Aorta (tissue), 5 donors: ENCODE measurements at regions not wholly inside any gene's neighbourhood (a gene's known extent, or its start where the extent isn't known, plus 50 kb on each side); places are given as distances from the start of the nearest gene placed in this dataset.

Source experiments
- ATAC-seq: fragments of 200-7000 bp; cut with Tn5 transposase; one replicate; pipeline ENCODE4 v1.9.1; 2022; ENCODE audit warnings: moderate library complexity; ENCODE audit not compliant: low FRiP score
- DNase-seq, 2 donors: peaks; one replicate each; pipeline ENCODE4 v3.0.0-alpha.2; 2020
- H3K27ac ChIP-seq, 2 donors: one replicate each; pipeline ENCODE4 v1.5.1; 2013; ENCODE audit warnings: low read length in 2 of 2, mild to moderate bottlenecking in 2 of 2, moderate library complexity in 2 of 2, control low read depth in 1 of 2, inconsistent platforms in 1 of 2, low read depth in 1 of 2
- H3K27me3 ChIP-seq, 2 donors: one replicate each; pipeline ENCODE4 v1.6.1; 2013; ENCODE audit warnings: control low read depth in 1 of 2, low read length in 1 of 2, mild to moderate bottlenecking in 1 of 2, moderate library complexity in 1 of 2; ENCODE audit not compliant: insufficient read depth in 2 of 2, control insufficient read depth in 1 of 2
- H3K36me3 ChIP-seq, 2 donors: one replicate each; pipeline ENCODE4 v1.6.1; 2013; ENCODE audit warnings: control low read depth in 1 of 2, low read length in 1 of 2, mild to moderate bottlenecking in 1 of 2; ENCODE audit not compliant: insufficient read depth in 2 of 2, control insufficient read depth in 1 of 2
- H3K4me1 ChIP-seq, 2 donors: one replicate each; pipeline ENCODE4 v1.6.1; 2013; ENCODE audit warnings: low read length in 2 of 2, control low read depth in 1 of 2, mild to moderate bottlenecking in 1 of 2, moderate library complexity in 1 of 2; ENCODE audit not compliant: insufficient read depth in 2 of 2, control insufficient read depth in 1 of 2
- H3K4me3 ChIP-seq, 2 donors: one replicate each; pipeline ENCODE4 v1.5.1; 2013; ENCODE audit warnings: low read length in 2 of 2, control low read depth in 1 of 2, mild to moderate bottlenecking in 1 of 2
- H3K9me3 ChIP-seq: one replicate; pipeline ENCODE4 v1.6.1; 2013; ENCODE audit warnings: mild to moderate bottlenecking, low read length; ENCODE audit not compliant: control insufficient read depth
- WGBS, 2 donors: extraction: QIAGEN DNeasy Blood & Tissue Kit; methylation state at CpG; one replicate each; pipeline ENCODE4 v1.1.7; 2013; 5-methylcytosine and 5-hydroxymethylcytosine counted together
- intact Hi-C, 2 donors: fragments of 100-400 bp; cut with DNase I; formaldehyde crosslinking; loops; one replicate each; pipeline versions ENCODE4 v1.14.2 to v1.15.0; 2022
- donor health status: healthy with polysubstance abuse.
- donor health status: Bipolar disorder and iron deficiency.
- donor health status: DM: no; HTN: no; CAD: no.
- donor health status: DM: no; HTN: no; CAD: no.
- donor health status: DM: yes; HTN: yes; CAD: no.

- Histone ChIP-seq H3K27ac (no peak overlapping the region), H3K36me3 (no peaks in the 10 kb centered on the region), H3K9me3 (peaks cover 3% of the 10 kb centered on the region), H3K4me1 (no peaks in the 10 kb centered on the region), H3K27me3 (no peaks in the 10 kb centered on the region), H3K4me3 (no peak overlapping the region)
- DNase-seq (no peak), ATAC-seq (no peak)
- WGBS, 2 donors = 47 to 56% methylated on average over 1 of the region's 1 CpG
- intact Hi-C loops = no loop called here
Measured at GRCh38 chr22:34035209-34035608, 114.9 kb upstream of the LARGE1 start.

- Histone ChIP-seq H3K27ac (no peak overlapping the region), H3K4me3 (no peak overlapping the region), H3K36me3 (no peaks in the 10 kb centered on the region), H3K9me3 (peaks cover 3% of the 10 kb centered on the region), H3K4me1 (no peaks in the 10 kb centered on the region), H3K27me3 (no peaks in the 10 kb centered on the region)
- no peak for ATAC-seq
- intact Hi-C loops = no loop called here
- 39 to 58% methylated on average over 2 of the region's 2 CpGs for WGBS, 2 donors
- DNase-seq = no peak
Measured at GRCh38 chr22:34036931-34037330, 116.7 kb upstream of the LARGE1 start.

- DNase-seq (no peak), ATAC-seq (no peak)
- WGBS, 2 donors = 68 to 72% methylated on average over 11 of the region's 11 CpGs
- H3K36me3 ChIP-seq = no peaks in the 10 kb centered on the region
- no peaks in the 10 kb centered on the region for H3K4me1 ChIP-seq
- intact Hi-C loops = no loop called here
- no peaks in the 10 kb centered on the region for H3K27me3 ChIP-seq
- no peak overlapping the region for H3K4me3 ChIP-seq
- peaks cover 3% of the 10 kb centered on the region for H3K9me3 ChIP-seq
- no peak overlapping the region for H3K27ac ChIP-seq
Measured at GRCh38 chr22:34038801-34039555, 118.7 kb upstream of the LARGE1 start.

GRCh38 chr22:34045311-34045710 lies 125.0 kb upstream of the LARGE1 start:
- no peaks in the 10 kb centered on the region for H3K27me3 ChIP-seq
- H3K27ac ChIP-seq = no peak overlapping the region
- ATAC-seq = no peak
- H3K36me3 ChIP-seq = no peaks in the 10 kb centered on the region
- DNase-seq = no peak
- intact Hi-C loops = no loop called here
- H3K4me3 ChIP-seq = no peak overlapping the region
- no peaks in the 10 kb centered on the region for H3K9me3 ChIP-seq
- no peaks in the 10 kb centered on the region for H3K4me1 ChIP-seq
- WGBS, 2 donors = 74 to 76% methylated on average over 4 of the region's 4 CpGs

GRCh38 chr22:34055525-34056200 lies 135.4 kb upstream of the LARGE1 start:
- WGBS, 2 donors = 33% methylated on average over 3 of the region's 3 CpGs
- H3K27me3 ChIP-seq = no peaks in the 10 kb centered on the region
- no peaks in the 10 kb centered on the region for H3K36me3 ChIP-seq
- DNase-seq (no peak), ATAC-seq (no peak)
- intact Hi-C loops = no loop called here
- H3K4me3 ChIP-seq = no peak overlapping the region
- H3K9me3 ChIP-seq = peaks cover 5% of the 10 kb centered on the region
- H3K27ac ChIP-seq = no peak overlapping the region
- H3K4me1 ChIP-seq = no peaks in the 10 kb centered on the region

- peaks cover 7% of the 10 kb centered on the region for H3K9me3 ChIP-seq
- no peak overlapping the region for H3K4me3 ChIP-seq
- intact Hi-C loops = no loop called here
- ATAC-seq = no peak
- no peaks in the 10 kb centered on the region for H3K36me3 ChIP-seq
- no peak for DNase-seq
- WGBS, 2 donors = 77 to 79% methylated on average over 4 of the region's 4 CpGs
- no peak overlapping the region for H3K27ac ChIP-seq
- H3K27me3 ChIP-seq = no peaks in the 10 kb centered on the region
- H3K4me1 ChIP-seq = no peaks in the 10 kb centered on the region
Measured at GRCh38 chr22:34057726-34058125, 137.4 kb upstream of the LARGE1 start.

GRCh38 chr22:34064696-34065095 lies 144.4 kb upstream of the LARGE1 start:
- intact Hi-C loops = no loop called here
- no peak for ATAC-seq

GRCh38 chr22:34067031-34067430 lies 146.8 kb upstream of the LARGE1 start:
- no peaks in the 10 kb centered on the region for H3K4me1 ChIP-seq
- DNase-seq (no peak), ATAC-seq (no peak)
- H3K27me3 ChIP-seq = no peaks in the 10 kb centered on the region
- no peak overlapping the region for H3K4me3 ChIP-seq
- no peak overlapping the region for H3K27ac ChIP-seq
- intact Hi-C loops = no loop called here
- 13 to 30% methylated on average over 7 of the region's 7 CpGs for WGBS, 2 donors
- H3K9me3 ChIP-seq = peaks cover 4% of the 10 kb centered on the region
- no peaks in the 10 kb centered on the region for H3K36me3 ChIP-seq

More at GRCh38 chr22:34064696-34065095, 144.4 kb upstream of the LARGE1 start:
- Histone ChIP-seq H3K27ac (no peak overlapping the region), H3K4me3 (no peak overlapping the region), H3K36me3 (no peaks in the 10 kb centered on the region), H3K27me3 (no peaks in the 10 kb centered on the region), H3K9me3 (peaks cover 7% of the 10 kb centered on the region), H3K4me1 (no peaks in the 10 kb centered on the region)
- 16 to 29% methylated on average over 7 of the region's 7 CpGs for WGBS, 2 donors
- no peak for DNase-seq

GRCh38 chr22:34068001-34068400 lies 147.7 kb upstream of the LARGE1 start:
- Histone ChIP-seq H3K4me1 (no peaks in the 10 kb centered on the region), H3K4me3 (no peak overlapping the region), H3K27me3 (no peaks in the 10 kb centered on the region), H3K27ac (no peak overlapping the region), H3K9me3 (peaks cover 5% of the 10 kb centered on the region), H3K36me3 (no peaks in the 10 kb centered on the region)
- ATAC-seq = no peak
- no peak for DNase-seq
- WGBS, 2 donors = 63 to 88% methylated on average over 2 of the region's 2 CpGs
- intact Hi-C loops = no loop called here
